ENCODE measurements at regions not wholly inside any gene's neighbourhood (a gene's known extent, or its start where the extent isn't known, plus 50 kb on each side); places are given as distances from the start of the nearest gene placed in this dataset.
A peak's percentile ranks its signal among the peaks of the same experiment; 100 is the strongest.

GRCh38 chr12:40622246-40622838, 69.9 kb upstream of the CNTN1 start:
- FAIRE-seq, result peak; percentile 3

- no peak for FAIRE-seq
Observed at GRCh38 chr12:40632171-40632570, 60.1 kb upstream of the CNTN1 start.

- FAIRE-seq, result no peak
Observed at GRCh38 chr12:40632933-40633332, 59.3 kb upstream of the CNTN1 start.

GRCh38 chr12:40634517-40635131, 57.6 kb upstream of the CNTN1 start:
- FAIRE-seq, result no peak

- no peak for FAIRE-seq
Observed at GRCh38 chr12:40635141-40635731, 57.0 kb upstream of the CNTN1 start.
